Left ventricle myocardium inferior (tissue), 1 donor: ENCODE measurements at regions not wholly inside any gene's neighbourhood (a gene's known extent, or its start where the extent isn't known, plus 50 kb on each side); places are given as distances from the start of the nearest gene placed in this dataset.

Experiments
- DNase-seq: peaks from one replicate; pipeline ENCODE4 v3.0.0-alpha.2; 2020
- H3K27ac ChIP-seq: fragments of 200-600 bp; replicated peaks from 2 replicates; pipeline ENCODE4 v1.8.0; 2021
- H3K27me3 ChIP-seq: fragments of 200-600 bp; 2 replicates; pipeline ENCODE4 v1.8.0; 2021; ENCODE audit warnings: low read depth
- H3K36me3 ChIP-seq: fragments of 200-600 bp; 2 replicates; pipeline ENCODE4 v1.8.0; 2021
- H3K4me1 ChIP-seq: fragments of 200-600 bp; 2 replicates; pipeline ENCODE4 v1.8.0; 2021
- H3K4me3 ChIP-seq: fragments of 200-600 bp; 2 replicates; pipeline ENCODE4 v1.8.0; 2021; ENCODE audit warnings: mild to moderate bottlenecking, moderate library complexity
- H3K9me3 ChIP-seq: fragments of 200-600 bp; replicated peaks from 2 replicates; pipeline ENCODE4 v1.8.0; 2021
- CTCF ChIP-seq: fragments of 200-600 bp; IDR thresholded peaks from 2 replicates; pipeline ENCODE4 v1.8.0; 2021; ENCODE audit warnings: antibody characterized with exemption, mild to moderate bottlenecking, borderline replicate concordance
- intact Hi-C: fragments of 100-400 bp; cut with micrococcal nuclease; formaldehyde crosslinking; loops from one replicate; pipeline ENCODE4 v1.11.0; 2022
- donor health status: DM: no; HTN: yes; CAD: no; lungs with severe emphysema.

- H3K27ac ChIP-seq = no peak overlapping the region
- intact Hi-C loops = no loop called here
- no peak overlapping the region for H3K4me3 ChIP-seq
- no peaks in the 10 kb centered on the region for H3K9me3 ChIP-seq
- no peaks in the 10 kb centered on the region for H3K27me3 ChIP-seq
- H3K4me1 ChIP-seq = peaks cover 22% of the 10 kb centered on the region
- TF ChIP-seq CTCF = no peak
- DNase-seq = no peak
- no peaks in the 10 kb centered on the region for H3K36me3 ChIP-seq
Observed at GRCh38 chr4:127209580-127210095, 423.1 kb upstream of the INTU start.

- no peaks in the 10 kb centered on the region for H3K9me3 ChIP-seq
- no peaks in the 10 kb centered on the region for H3K36me3 ChIP-seq
- H3K4me1 ChIP-seq = peaks cover 22% of the 10 kb centered on the region
- peak overlapping the region; percentile 73 for H3K27ac ChIP-seq
- TF ChIP-seq CTCF = no peak
- H3K27me3 ChIP-seq = no peaks in the 10 kb centered on the region
- intact Hi-C loops = no loop called here
- H3K4me3 ChIP-seq = no peak overlapping the region
- DNase-seq = peak; percentile 43
Observed at GRCh38 chr4:127210893-127211649, 421.7 kb upstream of the INTU start.

- intact Hi-C loops = no loop called here
- H3K4me3 ChIP-seq = no peak overlapping the region
Observed at GRCh38 chr4:127211650-127212560, 420.9 kb upstream of the INTU start.

GRCh38 chr4:127212701-127213100, 420.1 kb upstream of the INTU start:
- no peaks in the 10 kb centered on the region for H3K27me3 ChIP-seq
- H3K27ac ChIP-seq = peak overlapping the region; percentile 73
- no peak overlapping the region for H3K4me3 ChIP-seq
- no peak for TF ChIP-seq CTCF
- peaks cover 22% of the 10 kb centered on the region for H3K4me1 ChIP-seq
- intact Hi-C loops = no loop called here
- no peak for DNase-seq
- H3K9me3 ChIP-seq = no peaks in the 10 kb centered on the region
- H3K36me3 ChIP-seq = no peaks in the 10 kb centered on the region

More at GRCh38 chr4:127211650-127212560, 420.9 kb upstream of the INTU start:
- no peak for DNase-seq
- no peaks in the 10 kb centered on the region for H3K9me3 ChIP-seq
- H3K36me3 ChIP-seq = no peaks in the 10 kb centered on the region
- TF ChIP-seq CTCF = no peak
- peak overlapping the region; percentile 73 for H3K27ac ChIP-seq
- peaks cover 22% of the 10 kb centered on the region for H3K4me1 ChIP-seq
- no peaks in the 10 kb centered on the region for H3K27me3 ChIP-seq

GRCh38 chr4:127214016-127214415, 418.7 kb upstream of the INTU start:
- no peak for DNase-seq
- no peak overlapping the region for H3K4me3 ChIP-seq
- H3K9me3 ChIP-seq = no peaks in the 10 kb centered on the region
- peak overlapping the region; percentile 73 for H3K27ac ChIP-seq
- no peak for TF ChIP-seq CTCF
- no peaks in the 10 kb centered on the region for H3K36me3 ChIP-seq
- no peaks in the 10 kb centered on the region for H3K27me3 ChIP-seq
- peaks cover 22% of the 10 kb centered on the region for H3K4me1 ChIP-seq
- intact Hi-C loops = no loop called here
